Tibial artery (tissue), 4 donors: ENCODE measurements at regions not wholly inside any gene's neighbourhood (a gene's known extent, or its start where the extent isn't known, plus 50 kb on each side); places are given as distances from the start of the nearest gene placed in this dataset.

Experiments
- DNase-seq, 2 donors: peaks; one replicate each; pipeline ENCODE4 v3.0.0-alpha.2; 2019
- H3K27ac ChIP-seq, 2 donors: fragments of 200-600 bp; sonication (generic) in 1 of 2; 1 replicate in 1 of 2; 2 replicates in 1 of 2; pipeline ENCODE4 v1.5.1; 2018 to 2019; ENCODE audit warnings: mild to moderate bottlenecking in 1 of 2
- H3K27me3 ChIP-seq, 2 donors: fragments of 200-600 bp; sonication (generic) in 1 of 2; one replicate each; pipeline versions ENCODE4 v1.5.1 to v1.6.0; 2016 to 2019
- H3K36me3 ChIP-seq, 3 donors: fragments of 200-600 bp; sonication (generic) in 2 of 3; one replicate each; pipeline ENCODE4 v1.5.1; 2016 to 2019; ENCODE audit warnings: mild to moderate bottlenecking in 2 of 3
- H3K4me1 ChIP-seq, 4 donors: fragments of 200-600 bp; sonication (generic) in 2 of 4; 1 replicate in 3 of 4; 2 replicates in 1 of 4; pipeline ENCODE4 v1.5.1; 2016 to 2019
- H3K4me3 ChIP-seq, 2 donors: fragments of 200-600 bp; sonication (generic) in 1 of 2; 1 replicate in 1 of 2; 2 replicates in 1 of 2; pipeline ENCODE4 v1.5.1; 2018 to 2019; ENCODE audit warnings: mild to moderate bottlenecking in 2 of 2
- H3K9me3 ChIP-seq, 3 donors: fragments of 200-600 bp; sonication (generic) in 1 of 3; one replicate each; pipeline ENCODE4 v1.5.1; 2016 to 2019
- CTCF ChIP-seq, 2 experiments: fragments of 200-600 bp in 1 of 2; fragments of 450-650 bp in 1 of 2; IDR thresholded peaks; one replicate each; pipeline ENCODE4 v1.5.1; 2017 to 2019; ENCODE audit warnings: antibody characterized with exemption in 2 of 2, mild to moderate bottlenecking in 1 of 2, moderate library complexity in 1 of 2
- intact Hi-C: fragments of 100-400 bp; cut with DNase I; formaldehyde crosslinking; loops from one replicate; pipeline ENCODE4 v1.15.0; 2023; ENCODE audit warnings: low total_unique reads

DNA sequence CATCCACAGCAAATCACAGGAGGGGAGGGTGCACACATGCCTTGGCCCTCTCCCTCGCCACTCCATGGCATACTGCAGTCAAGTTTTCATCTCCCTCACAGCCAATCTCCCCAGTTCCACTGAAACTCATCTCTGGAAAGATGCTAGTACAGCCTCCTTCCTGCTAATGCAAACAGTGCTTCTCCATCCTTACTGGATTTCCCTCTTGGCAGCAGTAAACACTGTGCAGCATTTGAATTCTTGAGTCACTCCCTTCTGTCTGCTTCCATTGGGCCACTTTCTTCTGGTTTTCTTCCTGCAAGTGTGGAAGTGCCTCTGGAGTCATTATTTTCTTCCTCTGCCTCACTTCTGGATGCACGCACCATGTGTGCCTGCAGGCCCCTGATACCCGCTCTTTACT lies 460.3 kb downstream of the QKI start:
- no peak for DNase-seq
- no peaks in the 10 kb centered on the region for H3K36me3 ChIP-seq
- H3K9me3 ChIP-seq, result no peaks in the 10 kb centered on the region
- no peak overlapping the region for H3K4me3 ChIP-seq
- no peak overlapping the region for H3K27ac ChIP-seq
- TF ChIP-seq CTCF (IDR thresholded peaks at IDR 0.05), result no peak
- H3K4me1 ChIP-seq, result peaks cover 0 to 6% (median 0%) of the 10 kb centered on the region in 4 donors
- intact Hi-C loops, result no loop called here
- H3K27me3 ChIP-seq, result no peaks in the 10 kb centered on the region

- Histone ChIP-seq H3K4me3 (no peak overlapping the region), H3K9me3 (no peaks in the 10 kb centered on the region), H3K27me3 (no peaks in the 10 kb centered on the region), H3K36me3 (no peaks in the 10 kb centered on the region), H3K4me1 (peaks cover 0 to 6% (median 0%) of the 10 kb centered on the region in 4 donors), H3K27ac (no peak overlapping the region)
- no peak for DNase-seq
- TF ChIP-seq CTCF (IDR thresholded peaks at IDR 0.05), result no peak
- intact Hi-C loops, result no loop called here
Observed at GRCh38 chr6:163872335-163872734, 457.8 kb downstream of the QKI start.

DNA sequence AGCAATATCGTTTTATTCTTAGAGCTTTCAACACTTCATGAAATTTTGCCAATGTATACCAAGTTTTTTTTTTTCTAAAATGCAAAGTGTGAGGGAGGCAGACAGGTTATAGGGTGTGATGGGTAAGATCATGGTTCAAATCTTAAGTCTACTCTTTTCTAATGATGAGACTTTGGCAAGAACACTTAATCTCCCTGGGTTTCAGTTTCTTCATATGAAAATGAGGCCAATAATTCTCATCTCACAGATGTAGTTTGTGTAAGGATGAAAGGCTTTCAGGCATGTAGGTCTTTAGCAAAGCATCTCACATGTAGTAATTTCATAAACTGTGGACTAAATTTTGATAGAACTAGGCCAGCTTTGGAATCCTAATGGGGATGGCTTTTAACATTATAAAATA lies 457.1 kb downstream of the QKI start:
- peaks cover 0 to 6% (median 0%) of the 10 kb centered on the region in 4 donors for H3K4me1 ChIP-seq
- intact Hi-C loops, result no loop called here

GRCh38 chr6:163867518-163868292 lies 453.2 kb downstream of the QKI start:
- no peak for DNase-seq
- H3K27me3 ChIP-seq, result no peaks in the 10 kb centered on the region
- TF ChIP-seq CTCF (IDR thresholded peaks at IDR 0.05), result no peak
- intact Hi-C loops, result no loop called here
- H3K27ac ChIP-seq, result no peak overlapping the region
- peaks cover 0 to 4% (median 0%) of the 10 kb centered on the region in 4 donors for H3K4me1 ChIP-seq
- no peaks in the 10 kb centered on the region for H3K36me3 ChIP-seq
- no peaks in the 10 kb centered on the region for H3K9me3 ChIP-seq
- no peak overlapping the region for H3K4me3 ChIP-seq

More for the DNA sequence above, 457.1 kb downstream of the QKI start:
- H3K27me3 ChIP-seq, result no peaks in the 10 kb centered on the region
- H3K36me3 ChIP-seq, result no peaks in the 10 kb centered on the region
- no peak overlapping the region for H3K27ac ChIP-seq
- no peaks in the 10 kb centered on the region for H3K9me3 ChIP-seq
- DNase-seq, result no peak
- no peak overlapping the region for H3K4me3 ChIP-seq
- TF ChIP-seq CTCF (IDR thresholded peaks at IDR 0.05), result no peak

GRCh38 chr6:163866192-163866591 lies 451.7 kb downstream of the QKI start:
- Histone ChIP-seq H3K27ac (no peak overlapping the region), H3K9me3 (no peaks in the 10 kb centered on the region), H3K4me3 (no peak overlapping the region), H3K27me3 (no peaks in the 10 kb centered on the region), H3K4me1 (no peaks in the 10 kb centered on the region), H3K36me3 (no peaks in the 10 kb centered on the region)
- TF ChIP-seq CTCF (IDR thresholded peaks at IDR 0.05), result no peak
- DNase-seq, result no peak
- intact Hi-C loops, result no loop called here
